Endothelial cell of umbilical vein (primary cell): ENCODE measurements at regions not wholly inside any gene's neighbourhood (a gene's known extent, or its start where the extent isn't known, plus 50 kb on each side); places are given as distances from the start of the nearest gene placed in this dataset.

Experiments used
- EZH2 ChIP-seq: IDR thresholded peaks from 2 replicates; pipeline ENCODE4 v1.6.1; 2012; ENCODE audit warnings: borderline replicate concordance, low read depth, mild to moderate bottlenecking, moderate library complexity, low read length, inconsistent platforms; ENCODE audit not compliant: severe bottlenecking
- FOS ChIP-seq: IDR thresholded peaks from 2 replicates; pipeline ENCODE4 v1.6.1; 2011; ENCODE audit warnings: mild to moderate bottlenecking, low read length, moderate library complexity, borderline replicate concordance; ENCODE audit not compliant: insufficient read depth
- JUN ChIP-seq: IDR thresholded peaks from 2 replicates; pipeline ENCODE4 v1.6.1; 2011; ENCODE audit warnings: borderline replicate concordance, low read depth; ENCODE audit not compliant: insufficient read length, insufficient read depth
- MYC ChIP-seq: IDR thresholded peaks from one replicate; pipeline ENCODE4 v1.6.1; 2011; ENCODE audit warnings: mild to moderate bottlenecking, low read depth, low read length
- POLR2A ChIP-seq: IDR thresholded peaks from 2 replicates; pipeline ENCODE4 v1.6.1; 2012; ENCODE audit warnings: low read depth, mild to moderate bottlenecking, control low read depth, low read length
- POLR2AphosphoS5 ChIP-seq: IDR thresholded peaks from 2 replicates; pipeline ENCODE4 v1.6.1; 2012; ENCODE audit warnings: low read depth, mild to moderate bottlenecking, control low read depth, low read length, moderate library complexity; ENCODE audit not compliant: insufficient read depth
- TF ChIP-seq, protein P1 (sequence below), 2 donors: IDR thresholded peaks; 1 replicate in 1 of 2; 2 replicates in 1 of 2; pipeline ENCODE4 v1.5.1; 2011; ENCODE audit warnings: low read length in 2 of 2, mild to moderate bottlenecking in 2 of 2, moderate library complexity in 2 of 2, control low read depth in 1 of 2, inconsistent platforms in 1 of 2, low read depth in 1 of 2; ENCODE audit not compliant: insufficient read depth in 1 of 2; ENCODE audit errors: extremely low read depth in 1 of 2
- TF ChIP-seq, protein P2 (sequence below): IDR thresholded peaks from 2 replicates; pipeline ENCODE4 v1.6.1; 2011; ENCODE audit not compliant: insufficient read depth, insufficient read length

DNA sequence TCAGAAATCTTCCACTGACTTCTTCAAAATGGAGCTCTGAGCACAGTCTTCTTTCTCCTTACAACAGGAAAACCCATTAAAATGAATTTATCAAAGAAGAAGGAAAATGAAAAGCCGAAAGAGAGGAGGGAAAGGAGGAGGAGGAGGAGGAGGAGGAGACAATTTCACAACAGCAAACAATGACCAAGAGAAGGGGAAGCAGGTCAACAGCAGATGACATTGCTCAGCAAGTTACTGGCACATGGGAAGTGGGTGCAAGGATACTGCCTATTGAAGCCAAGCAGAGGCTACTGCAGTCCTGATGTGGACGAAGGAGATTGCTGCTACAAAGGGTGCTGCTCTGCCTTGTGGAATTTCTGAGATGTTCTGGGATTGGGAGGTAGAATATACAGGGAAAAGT lies 140.0 kb upstream of the FOXN2 start:
- TF ChIP-seq, protein P1, sequence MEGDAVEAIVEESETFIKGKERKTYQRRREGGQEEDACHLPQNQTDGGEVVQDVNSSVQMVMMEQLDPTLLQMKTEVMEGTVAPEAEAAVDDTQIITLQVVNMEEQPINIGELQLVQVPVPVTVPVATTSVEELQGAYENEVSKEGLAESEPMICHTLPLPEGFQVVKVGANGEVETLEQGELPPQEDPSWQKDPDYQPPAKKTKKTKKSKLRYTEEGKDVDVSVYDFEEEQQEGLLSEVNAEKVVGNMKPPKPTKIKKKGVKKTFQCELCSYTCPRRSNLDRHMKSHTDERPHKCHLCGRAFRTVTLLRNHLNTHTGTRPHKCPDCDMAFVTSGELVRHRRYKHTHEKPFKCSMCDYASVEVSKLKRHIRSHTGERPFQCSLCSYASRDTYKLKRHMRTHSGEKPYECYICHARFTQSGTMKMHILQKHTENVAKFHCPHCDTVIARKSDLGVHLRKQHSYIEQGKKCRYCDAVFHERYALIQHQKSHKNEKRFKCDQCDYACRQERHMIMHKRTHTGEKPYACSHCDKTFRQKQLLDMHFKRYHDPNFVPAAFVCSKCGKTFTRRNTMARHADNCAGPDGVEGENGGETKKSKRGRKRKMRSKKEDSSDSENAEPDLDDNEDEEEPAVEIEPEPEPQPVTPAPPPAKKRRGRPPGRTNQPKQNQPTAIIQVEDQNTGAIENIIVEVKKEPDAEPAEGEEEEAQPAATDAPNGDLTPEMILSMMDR (IDR thresholded peaks at IDR 0.05; ENCODE audit: extremely low read depth in 1 of 2, insufficient read depth in 1 of 2, low read depth in 1 of 2, low read length in 2 of 2), result no peak
- TF ChIP-seq POLR2A, result no peak
- TF ChIP-seq MYC, result no peak
- TF ChIP-seq JUN, result no peak
- TF ChIP-seq EZH2, result no peak
- no peak for TF ChIP-seq POLR2AphosphoS5
- TF ChIP-seq FOS, result no peak
- TF ChIP-seq, protein P2, sequence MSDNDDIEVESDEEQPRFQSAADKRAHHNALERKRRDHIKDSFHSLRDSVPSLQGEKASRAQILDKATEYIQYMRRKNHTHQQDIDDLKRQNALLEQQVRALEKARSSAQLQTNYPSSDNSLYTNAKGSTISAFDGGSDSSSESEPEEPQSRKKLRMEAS, result no peak
